Adrenal gland (tissue), 9 donors: ENCODE measurements at regions not wholly inside any gene's neighbourhood (a gene's known extent, or its start where the extent isn't known, plus 50 kb on each side); places are given as distances from the start of the nearest gene placed in this dataset.

Source experiments
- DNase-seq, 7 donors: peaks; one replicate each; pipeline ENCODE4 v3.0.0-alpha.2; 2019 to 2020
- H3K27ac ChIP-seq, 5 donors: fragments of 200-600 bp; sonication (generic) in 4 of 5; 1 replicate in 3 of 5; 2 replicates in 2 of 5; pipeline versions ENCODE4 v1.5.1 to v1.8.0; 2016 to 2020; ENCODE audit warnings: mild to moderate bottlenecking in 1 of 5
- H3K27me3 ChIP-seq: fragments of 200-600 bp; 2 replicates; pipeline ENCODE4 v1.8.0; 2021
- H3K36me3 ChIP-seq, 2 donors: fragments of 200-600 bp; replicated peaks in 1 of 2; 1 replicate in 1 of 2; 2 replicates in 1 of 2; pipeline versions ENCODE4 v1.5.1 to v1.8.0; 2018 to 2022
- H3K4me1 ChIP-seq, 2 donors: fragments of 200-600 bp; replicated peaks in 1 of 2; 1 replicate in 1 of 2; 2 replicates in 1 of 2; pipeline versions ENCODE4 v1.5.1 to v1.8.0; 2018 to 2021
- H3K4me3 ChIP-seq, 4 donors: fragments of 200-600 bp; sonication (generic) in 3 of 4; one replicate each; pipeline ENCODE4 v1.5.1; 2016 to 2018
- H3K9me3 ChIP-seq, 3 donors: fragments of 200-600 bp; sonication (generic) in 1 of 3; replicated peaks in 1 of 3; 1 replicate in 2 of 3; 2 replicates in 1 of 3; pipeline versions ENCODE4 v1.5.1 to v1.8.0; 2016 to 2021
- CTCF ChIP-seq, 6 experiments: fragments of 450-650 bp in 4 of 6; fragments of 200-600 bp in 2 of 6; sonication (generic) in 1 of 6; IDR thresholded peaks; 1 replicate in 5 of 6; 2 replicates in 1 of 6; pipeline versions ENCODE4 v1.5.1 to v1.8.0; 2016 to 2021; ENCODE audit warnings: antibody characterized with exemption in 6 of 6, mild to moderate bottlenecking in 2 of 6, moderate library complexity in 1 of 6
- POLR2A ChIP-seq, 2 donors: fragments of 450-650 bp; IDR thresholded peaks; one replicate each; pipeline ENCODE4 v1.6.1; 2017; ENCODE audit warnings: antibody characterized with exemption in 2 of 2, mild to moderate bottlenecking in 2 of 2, moderate library complexity in 1 of 2
- WGBS, 4 donors: extraction: QIAGEN DNeasy Blood & Tissue Kit in 2 of 4; methylation state at CpG; one replicate each; pipeline versions ENCODE4 v1.1.5 to v1.1.7; 2013 to 2017; 5-methylcytosine and 5-hydroxymethylcytosine counted together
- intact Hi-C, 2 donors: fragments of 100-400 bp; cut with DNase I; formaldehyde crosslinking; loops; one replicate each; pipeline versions ENCODE4 v1.14.1 to v1.15.0; 2022 to 2023
- donor health status: healthy with polysubstance abuse.
- donor health status: Bipolar disorder and iron deficiency.
- donor health status: DM: yes; HTN: yes; CAD: no.
- donor health status: DM: no; HTN: no; CAD: no.
- donor health status: DM: no; HTN: no; CAD: no.

GRCh38 chr4:97475621-97476020, 667.7 kb downstream of the STPG2 start:
- H3K27ac ChIP-seq, result no peak overlapping the region
- H3K4me1 ChIP-seq, result no peaks in the 10 kb centered on the region
- intact Hi-C loops, result no loop called here
- 82 to 91% (median 83%) methylated on average over 3 of the region's 3 CpGs for WGBS, 4 donors
- no peak overlapping the region for H3K4me3 ChIP-seq
- no peak for DNase-seq
- no peaks in the 10 kb centered on the region for H3K9me3 ChIP-seq
- TF ChIP-seq POLR2A (IDR thresholded peaks at IDR 0.05), result no peak
- no peak for TF ChIP-seq CTCF (IDR thresholded peaks at IDR 0.05)
- H3K36me3 ChIP-seq, result no peaks in the 10 kb centered on the region
- no peaks in the 10 kb centered on the region for H3K27me3 ChIP-seq

- H3K27ac ChIP-seq, result no peak overlapping the region
- no peak for DNase-seq
- TF ChIP-seq CTCF (IDR thresholded peaks at IDR 0.05) (no peak), POLR2A (IDR thresholded peaks at IDR 0.05) (no peak)
- H3K4me3 ChIP-seq, result no peak overlapping the region
- no peaks in the 10 kb centered on the region for H3K9me3 ChIP-seq
- 64 to 78% (median 73%) methylated on average over 3 of the region's 3 CpGs for WGBS, 4 donors
- no peaks in the 10 kb centered on the region for H3K27me3 ChIP-seq
- intact Hi-C loops, result no loop called here
- H3K4me1 ChIP-seq, result no peaks in the 10 kb centered on the region
- no peaks in the 10 kb centered on the region for H3K36me3 ChIP-seq
These were observed 665.3 kb downstream of the STPG2 start for GRCh38 chr4:97477974-97478373.

- intact Hi-C loops, result no loop called here
- no peaks in the 10 kb centered on the region for H3K4me1 ChIP-seq
These were observed 663.9 kb downstream of the STPG2 start for GRCh38 chr4:97479388-97479787.

GRCh38 chr4:97491856-97492255, 651.4 kb downstream of the STPG2 start:
- 79 to 85% (median 80%) methylated on average over 3 of the region's 3 CpGs for WGBS, 4 donors
- H3K9me3 ChIP-seq, result no peaks in the 10 kb centered on the region
- H3K27me3 ChIP-seq, result no peaks in the 10 kb centered on the region
- no peak overlapping the region for H3K27ac ChIP-seq
- H3K36me3 ChIP-seq, result no peaks in the 10 kb centered on the region
- DNase-seq, result no peak
- intact Hi-C loops, result no loop called here
- no peak for TF ChIP-seq CTCF (IDR thresholded peaks at IDR 0.05)
- no peak for TF ChIP-seq POLR2A (IDR thresholded peaks at IDR 0.05)
- no peaks in the 10 kb centered on the region for H3K4me1 ChIP-seq
- H3K4me3 ChIP-seq, result no peak overlapping the region

More at GRCh38 chr4:97479388-97479787, 663.9 kb downstream of the STPG2 start:
- Histone ChIP-seq H3K27me3 (no peaks in the 10 kb centered on the region), H3K9me3 (no peaks in the 10 kb centered on the region), H3K4me3 (no peak overlapping the region), H3K36me3 (no peaks in the 10 kb centered on the region), H3K27ac (no peak overlapping the region)
- TF ChIP-seq POLR2A (IDR thresholded peaks at IDR 0.05) (no peak), CTCF (IDR thresholded peaks at IDR 0.05) (no peak)
- DNase-seq, result no peak
- 53 to 73% (median 70%) methylated on average over 1 of the region's 1 CpG for WGBS, 4 donors
